ENCODE measurements at regions not wholly inside any gene's neighbourhood (a gene's known extent, or its start where the extent isn't known, plus 50 kb on each side); places are given as distances from the start of the nearest gene placed in this dataset.

DNA sequence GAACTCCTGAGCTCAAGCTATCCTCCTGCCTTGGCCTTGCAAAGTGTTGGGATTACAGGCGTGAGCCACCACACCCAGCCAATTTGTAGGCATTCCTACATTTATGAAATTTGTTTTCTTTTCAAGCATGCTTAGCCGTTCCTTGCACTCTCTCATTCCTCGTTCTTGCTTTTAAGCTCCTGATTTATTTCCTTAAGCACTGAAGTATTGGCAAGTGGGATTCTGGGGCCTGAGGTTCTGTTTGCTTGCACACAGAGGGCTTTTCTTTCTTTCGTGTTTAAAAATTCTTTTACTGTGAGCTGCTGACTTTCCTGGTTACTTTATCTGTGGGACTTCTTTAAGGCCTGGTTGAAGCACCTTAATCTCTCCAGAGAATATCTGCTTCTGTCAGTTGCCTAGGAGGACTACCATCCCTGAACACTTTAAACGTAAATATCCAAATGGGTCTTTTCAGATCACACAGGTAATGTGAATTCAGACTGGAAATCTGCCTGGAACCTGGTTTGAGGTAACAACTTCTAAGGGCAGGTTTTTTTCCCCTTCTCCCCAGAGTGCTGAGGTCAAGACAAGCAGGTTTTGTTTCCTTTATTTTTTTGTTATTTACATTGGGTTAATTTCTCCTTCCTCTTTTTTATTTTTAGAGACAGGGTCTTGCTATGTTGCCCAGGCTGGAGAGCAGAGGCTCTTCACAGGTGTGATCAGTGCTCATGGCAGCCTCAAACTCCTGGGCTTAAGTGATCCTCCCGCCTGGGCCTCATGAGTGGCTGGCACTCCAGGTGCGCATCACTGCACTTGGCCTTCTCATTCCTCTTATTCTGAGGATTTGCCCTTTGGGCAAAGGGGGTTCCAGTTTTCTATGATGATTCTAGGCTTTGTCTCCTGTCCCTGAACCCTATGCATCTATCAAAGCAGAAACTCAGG lies 102.9 kb downstream of the PFKFB3 start:
- DNase-seq: no peak

- DNase-seq: no peak
Measured at GRCh38 chr10:6306917-6307316, 104.2 kb downstream of the PFKFB3 start.

- no peak for DNase-seq
Measured at GRCh38 chr10:6309816-6310215, 107.1 kb downstream of the PFKFB3 start.

GRCh38 chr10:6310977-6311376 lies 108.2 kb downstream of the PFKFB3 start:
- no peak for DNase-seq

DNA sequence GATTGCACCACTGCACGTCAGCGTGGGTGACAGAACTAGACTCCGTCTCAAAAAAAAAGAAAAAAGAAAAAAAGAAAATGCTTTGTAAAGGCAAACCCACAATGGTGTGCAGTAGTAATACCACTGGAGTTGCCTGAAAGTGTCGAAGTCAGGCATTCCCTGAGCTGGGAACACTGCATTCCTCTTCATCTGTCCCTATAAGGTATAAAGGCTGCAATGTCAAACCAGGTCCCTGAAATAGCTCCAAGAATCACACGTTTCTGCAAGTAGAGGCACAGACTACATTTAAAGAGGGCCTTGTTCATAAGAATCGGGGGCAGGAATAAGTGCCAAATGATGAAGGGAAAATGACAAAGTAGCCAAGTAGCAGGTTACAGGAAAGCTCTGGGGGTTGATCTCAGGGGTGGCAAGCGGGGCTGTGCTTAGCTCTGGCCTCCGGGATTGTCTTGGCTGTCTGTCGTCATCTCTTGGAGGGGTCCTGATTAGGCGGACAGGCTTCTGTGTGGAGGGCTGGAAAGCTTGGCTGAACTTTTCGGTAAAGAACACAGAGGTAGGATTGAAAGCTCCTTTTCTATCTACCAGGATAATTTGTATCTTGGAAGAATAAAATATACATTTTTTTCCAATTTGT lies 109.1 kb downstream of the PFKFB3 start:
- DNase-seq: peak in 4 of 58 donors; percentile 6 to 49 (median 37)

- no peak for DNase-seq
Measured at GRCh38 chr10:6312636-6313035, 109.9 kb downstream of the PFKFB3 start.

- DNase-seq: no peak
Measured at GRCh38 chr10:6313111-6313895, 110.6 kb downstream of the PFKFB3 start.

DNA sequence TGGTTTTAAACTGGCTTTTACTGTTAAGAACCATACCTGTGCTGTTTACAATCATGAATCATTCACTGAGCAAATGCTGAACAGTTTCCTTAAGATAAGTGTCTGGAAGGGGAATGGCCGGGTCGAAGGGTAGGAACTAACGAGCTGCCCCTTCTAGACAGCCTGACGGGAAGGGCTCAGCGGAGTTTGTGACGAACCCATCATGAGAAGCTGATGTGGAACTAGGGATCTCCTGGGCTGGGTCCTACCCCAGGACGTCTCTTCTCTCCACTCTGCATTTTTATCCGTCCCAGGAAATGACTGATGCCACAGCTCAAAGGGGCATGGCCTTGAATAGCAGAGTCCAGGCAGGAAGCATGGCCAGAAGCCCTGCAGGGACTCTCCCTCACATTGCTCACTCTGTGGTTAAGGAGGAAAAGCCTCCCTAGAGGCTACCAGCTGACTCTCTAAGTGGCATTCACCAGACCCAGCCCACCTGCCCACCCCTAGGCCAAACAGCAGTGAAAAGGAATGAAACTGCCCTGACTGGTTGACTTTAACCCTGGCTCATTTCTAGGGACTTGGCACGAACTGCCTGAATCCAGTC lies 112.0 kb downstream of the PFKFB3 start:
- no peak for DNase-seq

DNA sequence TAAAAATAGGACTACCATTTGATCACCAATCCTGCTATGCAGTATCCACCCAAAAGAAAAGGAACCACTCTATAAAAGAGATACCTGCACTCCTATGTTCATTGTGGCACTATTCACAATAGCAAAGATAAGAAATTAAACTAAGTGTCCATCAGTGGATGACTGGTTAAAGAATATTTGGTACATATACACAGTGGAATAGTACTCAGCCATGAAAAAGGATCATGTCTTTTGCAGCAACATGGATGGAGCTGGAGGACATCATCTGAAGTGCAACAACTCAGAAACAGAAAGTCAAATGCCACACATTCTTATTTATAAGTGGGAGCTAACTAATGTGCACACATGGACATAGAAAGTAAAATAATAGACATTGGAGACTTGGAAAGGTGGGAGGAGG lies 116.4 kb downstream of the PFKFB3 start:
- no peak for DNase-seq

GRCh38 chr10:6320320-6321010 lies 117.7 kb downstream of the PFKFB3 start:
- DNase-seq: no peak

GRCh38 chr10:6321880-6322279 lies 119.1 kb downstream of the PFKFB3 start:
- no peak for DNase-seq

GRCh38 chr10:6322805-6323204 lies 120.1 kb downstream of the PFKFB3 start:
- no peak for DNase-seq

DNA sequence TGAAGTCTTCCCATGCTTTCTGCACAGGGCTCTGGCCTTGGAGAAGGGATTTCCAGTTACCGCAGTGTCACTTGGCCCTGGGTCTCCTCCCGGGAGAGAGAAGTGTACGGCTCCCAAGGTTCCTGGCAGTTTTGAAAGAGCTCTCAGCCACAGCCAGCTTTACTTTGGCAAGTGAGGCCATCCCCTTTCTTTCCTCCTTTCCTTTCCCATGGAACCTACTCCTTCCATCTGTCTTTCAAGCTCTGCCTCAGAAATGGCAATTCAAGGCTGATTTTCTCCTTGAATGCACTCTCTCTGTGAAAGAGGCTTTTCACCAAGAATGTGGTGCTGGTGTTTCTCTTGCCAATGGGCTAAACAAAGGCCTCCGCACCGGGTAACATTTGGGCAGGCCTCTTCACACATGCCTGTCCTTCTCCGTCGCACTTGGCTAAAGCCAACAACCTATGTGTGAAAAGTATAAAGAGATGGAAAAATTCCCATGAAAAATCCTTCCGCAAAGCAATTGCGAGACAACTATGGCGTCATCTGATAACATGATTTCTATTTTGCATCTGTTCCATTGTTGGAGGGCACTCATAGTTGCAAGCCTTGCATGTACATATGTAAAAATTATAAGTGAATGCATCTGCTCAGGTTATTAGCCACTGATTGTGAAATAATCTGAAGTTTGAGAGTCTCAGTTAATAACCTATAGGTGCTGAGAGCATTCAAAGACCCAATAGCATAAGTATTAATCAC lies 125.4 kb downstream of the PFKFB3 start:
- peak in 47 of 58 donors; percentile 10 to 89 (median 64) for DNase-seq

GRCh38 chr10:6328699-6329423 lies 126.1 kb downstream of the PFKFB3 start:
- DNase-seq: peak in 39 of 58 donors; percentile 5 to 65 (median 29)

DNA sequence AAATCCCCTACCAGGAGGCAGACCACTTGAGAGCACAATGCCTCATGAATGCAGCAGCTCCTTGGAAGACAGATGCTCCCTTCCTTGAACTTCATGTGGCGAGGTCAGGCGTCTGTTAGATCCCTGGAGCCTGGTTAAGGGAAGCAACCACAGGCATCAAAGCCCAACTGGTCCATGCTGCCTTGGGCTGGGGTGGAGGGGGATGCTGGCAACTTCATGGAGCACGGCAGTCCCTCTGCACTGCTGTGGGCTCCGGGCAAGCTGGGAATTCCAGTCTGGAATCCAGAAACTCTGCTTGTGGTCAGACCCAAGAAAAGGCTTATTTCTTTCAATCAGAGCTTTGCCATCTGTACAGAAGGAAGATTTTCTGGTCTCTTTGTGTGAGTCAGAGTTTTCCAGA lies 130.4 kb downstream of the PFKFB3 start:
- DNase-seq: no peak

- DNase-seq: no peak
Measured at GRCh38 chr10:6333973-6334372, 131.2 kb downstream of the PFKFB3 start.

- peak in 8 of 58 donors; percentile 6 to 24 (median 18) for DNase-seq
Measured at GRCh38 chr10:6336016-6336415, 133.3 kb downstream of the PFKFB3 start.

GRCh38 chr10:6337382-6337781 lies 134.7 kb downstream of the PFKFB3 start:
- no peak for DNase-seq

- DNase-seq: no peak
Measured at GRCh38 chr10:6338361-6338760, 135.6 kb downstream of the PFKFB3 start.

All from anterior cingulate cortex (tissue), 58 donors.